GM23338 (cell line): ENCODE measurements at regions not wholly inside any gene's neighbourhood (a gene's known extent, or its start where the extent isn't known, plus 50 kb on each side); places are given as distances from the start of the nearest gene placed in this dataset.

ENCODE experiments used
- ATAC-seq: fragments of 200-7000 bp; cut with Tn5 transposase; 3 replicates; pipeline ENCODE4 v1.9.1; 2020
- DNase-seq: peaks from one replicate; pipeline ENCODE4 v3.0.0-alpha.2; 2015; ENCODE audit warnings: low spot score
- H2AFZ ChIP-seq: fragments of 200-600 bp; sonication (generic); 2 replicates; pipeline ENCODE4 v1.8.0; 2016; ENCODE audit warnings: antibody characterized with exemption, mild to moderate bottlenecking, moderate library complexity
- H3F3A ChIP-seq: fragments of 200-600 bp; sonication (generic); replicated peaks from 2 replicates; pipeline ENCODE4 v1.8.0; 2017; ENCODE audit warnings: antibody characterized with exemption, mixed run types, low read depth
- H3K27ac ChIP-seq: fragments of 200-600 bp; sonication (generic); 2 replicates; pipeline ENCODE4 v1.6.1; 2016; ENCODE audit warnings: low read depth
- H3K27me3 ChIP-seq: fragments of 200-600 bp; sonication (generic); 2 replicates; pipeline ENCODE4 v1.8.0; 2016; ENCODE audit warnings: mild to moderate bottlenecking, mixed run types, moderate library complexity; ENCODE audit not compliant: insufficient read depth
- H3K36me3 ChIP-seq: fragments of 200-600 bp; sonication (generic); 2 replicates; pipeline ENCODE4 v1.8.0; 2016; ENCODE audit warnings: mild to moderate bottlenecking; ENCODE audit not compliant: insufficient read depth
- H3K4me1 ChIP-seq: fragments of 200-600 bp; sonication (generic); 2 replicates; pipeline ENCODE4 v1.8.0; 2016; ENCODE audit warnings: mild to moderate bottlenecking, moderate library complexity; ENCODE audit not compliant: insufficient read depth
- H3K4me2 ChIP-seq: fragments of 200-600 bp; sonication (generic); 2 replicates; pipeline ENCODE4 v1.7.1; 2017; ENCODE audit warnings: mixed run types
- H3K4me3 ChIP-seq: fragments of 200-600 bp; sonication (generic); 2 replicates; pipeline ENCODE4 v1.6.1; 2016; ENCODE audit warnings: mixed run types
- H3K79me2 ChIP-seq: fragments of 200-600 bp; sonication (generic); replicated peaks from 2 replicates; pipeline ENCODE4 v1.8.0; 2017; ENCODE audit warnings: mild to moderate bottlenecking; ENCODE audit not compliant: insufficient read depth
- H3K9me2 ChIP-seq: fragments of 200-600 bp; sonication (generic); 2 replicates; pipeline ENCODE4 v1.8.0; 2017; ENCODE audit not compliant: insufficient read depth
- H4K20me1 ChIP-seq: fragments of 200-600 bp; sonication (generic); replicated peaks from 2 replicates; pipeline ENCODE4 v1.8.0; 2017; ENCODE audit warnings: mild to moderate bottlenecking; ENCODE audit not compliant: insufficient read depth
- H3K27ac Mint-ChIP-seq: 2 replicates; pipeline ENCODE4 v1.8.0; 2020; ENCODE audit warnings: inconsistent platforms, mild to moderate bottlenecking, moderate library complexity, mixed read lengths
- H3K27me3 Mint-ChIP-seq: 3 replicates; pipeline ENCODE4 v1.8.0; 2022; ENCODE audit warnings: low read depth, mild to moderate bottlenecking, moderate library complexity, mixed read lengths, inconsistent platforms; ENCODE audit not compliant: insufficient read depth, poor library complexity
- H3K36me3 Mint-ChIP-seq: 3 replicates; pipeline ENCODE4 v1.8.0; 2021; ENCODE audit warnings: low read depth, mild to moderate bottlenecking, inconsistent platforms, moderate library complexity, mixed read lengths
- H3K4me1 Mint-ChIP-seq: 3 replicates; pipeline ENCODE4 v1.8.0; 2020; ENCODE audit warnings: mild to moderate bottlenecking, inconsistent platforms, mixed read lengths
- H3K4me3 Mint-ChIP-seq: 3 replicates; pipeline ENCODE4 v1.8.0; 2021; ENCODE audit warnings: moderate library complexity, mild to moderate bottlenecking, inconsistent platforms, mixed read lengths
- H3K9me3 Mint-ChIP-seq: 3 replicates; pipeline ENCODE4 v1.8.0; 2020; ENCODE audit warnings: moderate library complexity, mild to moderate bottlenecking, inconsistent platforms, mixed read lengths
- CREB1 ChIP-seq: fragments of 250-450 bp; sonication (Bioruptor Pico); IDR thresholded peaks from 2 replicates; pipeline ENCODE4 v1.5.0; 2020; ENCODE audit warnings: low read depth, mild to moderate bottlenecking, moderate library complexity
- EZH2 ChIP-seq: fragments of 200-600 bp; sonication (generic); IDR thresholded peaks from one replicate; pipeline ENCODE4 v1.8.0; 2017; ENCODE audit warnings: antibody characterized with exemption, mild to moderate bottlenecking, low read depth; ENCODE audit not compliant: unreplicated experiment
- EZH2phosphoT487 ChIP-seq: fragments of 200-600 bp; sonication (generic); IDR thresholded peaks from one replicate; pipeline ENCODE4 v1.8.1; 2018; ENCODE audit warnings: antibody characterized with exemption; ENCODE audit not compliant: unreplicated experiment
- JUNB ChIP-seq: IDR thresholded peaks from one replicate; pipeline ENCODE4 v1.6.1; 2016; ENCODE audit warnings: antibody characterized with exemption; ENCODE audit not compliant: unreplicated experiment
- NANOG ChIP-seq: IDR thresholded peaks from 2 replicates; pipeline ENCODE4 v1.6.1; 2016; ENCODE audit warnings: antibody characterized with exemption, borderline replicate concordance
- REST ChIP-seq: IDR thresholded peaks from one replicate; pipeline ENCODE4 v1.6.1; 2018; ENCODE audit warnings: antibody characterized with exemption; ENCODE audit not compliant: unreplicated experiment
- STAT1 ChIP-seq: IDR thresholded peaks from one replicate; pipeline ENCODE4 v1.6.1; 2016; ENCODE audit warnings: antibody characterized with exemption; ENCODE audit not compliant: unreplicated experiment
- ZNF114 ChIP-seq: fragments of 250-450 bp; sonication (Bioruptor Pico); IDR thresholded peaks from 2 replicates; pipeline ENCODE4 v1.5.0; 2020; ENCODE audit warnings: mild to moderate bottlenecking, moderate library complexity
- ZNF331 ChIP-seq: fragments of 250-450 bp; sonication (Bioruptor Pico); IDR thresholded peaks from 2 replicates; pipeline ENCODE4 v1.5.0; 2020; ENCODE audit warnings: low read depth, mild to moderate bottlenecking, moderate library complexity
- ZNF462 ChIP-seq: fragments of 250-450 bp; sonication (Bioruptor Pico); IDR thresholded peaks from 2 replicates; pipeline ENCODE4 v1.5.0; 2020; ENCODE audit warnings: mild to moderate bottlenecking, moderate library complexity

GRCh38 chr4:187258651-187259401 lies 535.2 kb upstream of the FAT1 start:
- peaks cover 26% of the 10 kb centered on the region for H3K4me1 Mint-ChIP-seq

GRCh38 chr4:187268940-187269339 lies 545.3 kb upstream of the FAT1 start:
- DNase-seq (no peak), ATAC-seq (no peak)
- Histone ChIP-seq H3K9me2 (peaks cover 12% of the 10 kb centered on the region; the same call in 1 of the 2 replicates), H2AFZ (peak overlapping the region; percentile 47; the same call in 1 of the 2 replicates), H3K4me3 (no peak overlapping the region), H3K4me2 (no peak overlapping the region), H3K27ac (no peak overlapping the region), H3K36me3 (no peaks in the 10 kb centered on the region), H3K27me3 (no peaks in the 10 kb centered on the region), H3K4me1 (no peaks in the 10 kb centered on the region), H3K79me2 (no peaks in the 10 kb centered on the region), H4K20me1 (no peaks in the 10 kb centered on the region), H3F3A (no peaks in the 10 kb centered on the region)
- no peak for TF ChIP-seq REST
- TF ChIP-seq EZH2phosphoT487 = no peak
- TF ChIP-seq CREB1 (CRISPR knock-in tag) = no peak
- no peak for TF ChIP-seq NANOG
- no peak for TF ChIP-seq ZNF462 (CRISPR knock-in tag)
- no peak for TF ChIP-seq JUNB
- TF ChIP-seq ZNF114 (CRISPR knock-in tag) = no peak
- no peak for TF ChIP-seq ZNF331 (CRISPR knock-in tag)
- TF ChIP-seq STAT1 = no peak
- no peak overlapping the region for H3K27ac Mint-ChIP-seq
- no peaks in the 10 kb centered on the region for H3K9me3 Mint-ChIP-seq
- H3K36me3 Mint-ChIP-seq = no peaks in the 10 kb centered on the region
- no peak overlapping the region for H3K4me3 Mint-ChIP-seq
- no peaks in the 10 kb centered on the region for H3K4me1 Mint-ChIP-seq
- H3K27me3 Mint-ChIP-seq = peaks cover 3% of the 10 kb centered on the region

More at GRCh38 chr4:187258651-187259401, 535.2 kb upstream of the FAT1 start:
- H3K27me3 ChIP-seq = no peaks in the 10 kb centered on the region
- H3K9me2 ChIP-seq = no peaks in the 10 kb centered on the region
- no peaks in the 10 kb centered on the region for H3K36me3 Mint-ChIP-seq
- no peak overlapping the region for H3K27ac ChIP-seq
- H3K9me3 Mint-ChIP-seq = no peaks in the 10 kb centered on the region
- peak overlapping the region; percentile 5; the same call in 1 of the 3 replicates for H3K4me3 Mint-ChIP-seq
- peaks cover 17% of the 10 kb centered on the region; the same call in 1 of the 2 replicates for H3K4me1 ChIP-seq
- peak; percentile 78 for TF ChIP-seq NANOG
- TF ChIP-seq EZH2 = no peak
- no peaks in the 10 kb centered on the region for H3K79me2 ChIP-seq
- no peaks in the 10 kb centered on the region for H3K27me3 Mint-ChIP-seq
- H4K20me1 ChIP-seq = no peaks in the 10 kb centered on the region
- no peak overlapping the region for H3K27ac Mint-ChIP-seq
- no peak overlapping the region for H2AFZ ChIP-seq
- no peaks in the 10 kb centered on the region for H3F3A ChIP-seq
- peak overlapping the region; percentile 31 for H3K4me2 ChIP-seq
- ATAC-seq (peak; percentile 77), DNase-seq (peak; percentile 28)
- H3K4me3 ChIP-seq = no peak overlapping the region
- H3K36me3 ChIP-seq = no peaks in the 10 kb centered on the region
